LNCaP clone FGC (cell line): ENCODE measurements at regions not wholly inside any gene's neighbourhood (a gene's known extent, or its start where the extent isn't known, plus 50 kb on each side); places are given as distances from the start of the nearest gene placed in this dataset.

Experiments used
- DNase-seq: peaks from one replicate; pipeline ENCODE4 v3.0.0-alpha.2; 2011; ENCODE audit warnings: low read depth
- H3K4me3 ChIP-seq: 2 replicates; pipeline ENCODE4 v1.5.1; 2011; ENCODE audit warnings: mild to moderate bottlenecking, low read depth, low read length, control low read depth
- CTCF ChIP-seq: IDR thresholded peaks from 2 replicates; pipeline ENCODE4 v1.5.1; 2012; ENCODE audit warnings: mild to moderate bottlenecking; ENCODE audit not compliant: control insufficient read depth, insufficient read depth; ENCODE audit errors: extremely low read depth

- DNase-seq = no peak
- no peak for TF ChIP-seq CTCF
- no peak overlapping the region for H3K4me3 ChIP-seq
Observed at GRCh38 chr2:200179151-200179550, 127.3 kb upstream of the SPATS2L start.

- no peak overlapping the region for H3K4me3 ChIP-seq
- TF ChIP-seq CTCF = no peak
- no peak for DNase-seq
Observed at GRCh38 chr2:200180943-200181342, 125.5 kb upstream of the SPATS2L start.

- TF ChIP-seq CTCF = no peak
- no peak overlapping the region for H3K4me3 ChIP-seq
- no peak for DNase-seq
Observed at GRCh38 chr2:200181755-200182154, 124.7 kb upstream of the SPATS2L start.

GRCh38 chr2:200184748-200185627 lies 121.5 kb upstream of the SPATS2L start:
- H3K4me3 ChIP-seq = no peak overlapping the region
- DNase-seq = no peak

GRCh38 chr2:200185628-200186000 lies 120.9 kb upstream of the SPATS2L start:
- H3K4me3 ChIP-seq = no peak overlapping the region
- TF ChIP-seq CTCF = no peak
- DNase-seq = no peak

More at GRCh38 chr2:200184748-200185627, 121.5 kb upstream of the SPATS2L start:
- TF ChIP-seq CTCF = no peak

DNA sequence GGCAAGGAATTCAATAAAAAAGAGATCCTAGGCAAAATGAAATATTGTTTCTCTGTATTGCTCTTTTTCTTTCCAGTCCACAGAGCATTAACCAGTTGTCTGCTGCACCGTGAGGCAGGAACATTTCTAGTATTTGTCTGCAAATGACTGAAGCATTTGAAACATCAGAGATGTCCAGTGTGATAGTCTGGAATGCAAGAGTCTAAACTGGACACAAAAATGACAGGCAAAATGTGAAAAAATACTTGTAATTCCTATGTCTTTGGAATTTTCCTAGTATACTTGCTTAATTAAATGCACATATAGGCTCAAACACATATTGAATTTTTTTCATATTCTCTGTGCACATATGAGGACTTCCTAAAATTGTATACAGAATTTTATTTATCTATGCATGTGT lies 120.5 kb upstream of the SPATS2L start:
- TF ChIP-seq CTCF = no peak
- no peak for DNase-seq
- H3K4me3 ChIP-seq = no peak overlapping the region

GRCh38 chr2:200188876-200189275 lies 117.6 kb upstream of the SPATS2L start:
- no peak for TF ChIP-seq CTCF
- no peak overlapping the region for H3K4me3 ChIP-seq
- no peak for DNase-seq
